HG02885 (cell line): ENCODE measurements at regions not wholly inside any gene's neighbourhood (a gene's known extent, or its start where the extent isn't known, plus 50 kb on each side); places are given as distances from the start of the nearest gene placed in this dataset.

Experiments
- ATAC-seq: cut with Tn5 transposase; IDR thresholded peaks from one replicate; pipeline ENCODE4 v1.9.1; 2021; ENCODE audit warnings: mild to moderate bottlenecking; ENCODE audit not compliant: unreplicated experiment, poor library complexity

GRCh38 chr17:69921046-69921445, 154.0 kb upstream of the KCNJ16 start:
- no peak for ATAC-seq

GRCh38 chr17:69928611-69929010, 146.4 kb upstream of the KCNJ16 start:
- ATAC-seq, result no peak

- ATAC-seq, result no peak
These were observed 138.0 kb upstream of the KCNJ16 start for GRCh38 chr17:69936996-69937395.

GRCh38 chr17:69943058-69943457, 132.0 kb upstream of the KCNJ16 start:
- no peak for ATAC-seq

- ATAC-seq, result no peak
These were observed 130.6 kb upstream of the KCNJ16 start for GRCh38 chr17:69944406-69944805.

GRCh38 chr17:69945698-69946185, 129.3 kb upstream of the KCNJ16 start:
- no peak for ATAC-seq

GRCh38 chr17:69947027-69947759, 127.8 kb upstream of the KCNJ16 start:
- ATAC-seq, result no peak

- ATAC-seq, result no peak
These were observed 126.6 kb upstream of the KCNJ16 start for GRCh38 chr17:69948406-69948805.

- no peak for ATAC-seq
These were observed 125.5 kb upstream of the KCNJ16 start for GRCh38 chr17:69949496-69949895.

- no peak for ATAC-seq
These were observed 124.9 kb upstream of the KCNJ16 start for GRCh38 chr17:69949973-69950695.

- ATAC-seq, result no peak
These were observed 124.2 kb upstream of the KCNJ16 start for GRCh38 chr17:69950701-69951418.

- no peak for ATAC-seq
These were observed 120.6 kb upstream of the KCNJ16 start for GRCh38 chr17:69954241-69954925.

- no peak for ATAC-seq
These were observed 117.0 kb upstream of the KCNJ16 start for GRCh38 chr17:69958063-69958462.

GRCh38 chr17:69959283-69959682, 115.7 kb upstream of the KCNJ16 start:
- no peak for ATAC-seq

GRCh38 chr17:69960755-69961154, 114.3 kb upstream of the KCNJ16 start:
- ATAC-seq, result no peak

- ATAC-seq, result no peak
These were observed 113.4 kb upstream of the KCNJ16 start for GRCh38 chr17:69961501-69962145.

- ATAC-seq, result no peak
These were observed 112.5 kb upstream of the KCNJ16 start for GRCh38 chr17:69962436-69962995.

GRCh38 chr17:69967910-69968411, 107.1 kb upstream of the KCNJ16 start:
- no peak for ATAC-seq

- ATAC-seq, result no peak
These were observed 105.1 kb upstream of the KCNJ16 start for GRCh38 chr17:69969897-69970296.
